ENCODE measurements at regions not wholly inside any gene's neighbourhood (a gene's known extent, or its start where the extent isn't known, plus 50 kb on each side); places are given as distances from the start of the nearest gene placed in this dataset.

DNA sequence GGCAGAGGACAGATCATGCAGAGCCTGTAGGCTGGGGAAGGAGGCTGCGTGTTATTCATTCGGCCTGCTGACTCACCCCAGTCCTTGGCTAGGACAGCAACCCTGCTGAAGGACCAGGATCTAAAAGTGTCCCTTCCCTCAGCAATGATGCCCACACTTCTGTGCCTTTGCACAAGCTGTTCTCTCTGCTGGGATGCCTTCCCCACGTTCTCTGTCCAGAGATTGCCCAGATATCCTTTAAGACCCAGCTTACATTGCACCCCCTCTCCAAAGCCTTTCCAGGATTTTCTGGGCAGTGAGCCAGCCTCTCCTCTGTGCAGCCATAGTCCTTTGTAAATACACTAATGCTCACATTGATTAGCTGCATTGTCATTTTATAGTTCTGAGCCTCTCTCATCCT is 99.3 kb upstream of the CHD6 start:
- no peak overlapping the region for H3K27ac ChIP-seq (ENCODE audit: low read depth)
- H2AFZ ChIP-seq: no peak overlapping the region
- H3K4me1 ChIP-seq (ENCODE audit: insufficient read depth): peaks cover 4% of the 10 kb centered on the region; the same call in 1 of the 2 replicates
- H3K9me2 ChIP-seq (ENCODE audit: insufficient read depth): peaks cover 5% of the 10 kb centered on the region; the same call in 1 of the 2 replicates
- Mint-ChIP-seq H3K27ac (no peak overlapping the region), H3K36me3 (ENCODE audit: low read depth) (peaks cover 12% of the 10 kb centered on the region), H3K4me3 (no peak overlapping the region), H3K4me1 (no peaks in the 10 kb centered on the region), H3K9me3 (peaks cover 83% of the 10 kb centered on the region), H3K27me3 (ENCODE audit: insufficient read depth, low read depth, poor library complexity) (no peaks in the 10 kb centered on the region)
- no peaks in the 10 kb centered on the region for H3K79me2 ChIP-seq (replicated peaks; ENCODE audit: insufficient read depth)
- H3K4me3 ChIP-seq: no peak overlapping the region
- TF ChIP-seq, protein P1, sequence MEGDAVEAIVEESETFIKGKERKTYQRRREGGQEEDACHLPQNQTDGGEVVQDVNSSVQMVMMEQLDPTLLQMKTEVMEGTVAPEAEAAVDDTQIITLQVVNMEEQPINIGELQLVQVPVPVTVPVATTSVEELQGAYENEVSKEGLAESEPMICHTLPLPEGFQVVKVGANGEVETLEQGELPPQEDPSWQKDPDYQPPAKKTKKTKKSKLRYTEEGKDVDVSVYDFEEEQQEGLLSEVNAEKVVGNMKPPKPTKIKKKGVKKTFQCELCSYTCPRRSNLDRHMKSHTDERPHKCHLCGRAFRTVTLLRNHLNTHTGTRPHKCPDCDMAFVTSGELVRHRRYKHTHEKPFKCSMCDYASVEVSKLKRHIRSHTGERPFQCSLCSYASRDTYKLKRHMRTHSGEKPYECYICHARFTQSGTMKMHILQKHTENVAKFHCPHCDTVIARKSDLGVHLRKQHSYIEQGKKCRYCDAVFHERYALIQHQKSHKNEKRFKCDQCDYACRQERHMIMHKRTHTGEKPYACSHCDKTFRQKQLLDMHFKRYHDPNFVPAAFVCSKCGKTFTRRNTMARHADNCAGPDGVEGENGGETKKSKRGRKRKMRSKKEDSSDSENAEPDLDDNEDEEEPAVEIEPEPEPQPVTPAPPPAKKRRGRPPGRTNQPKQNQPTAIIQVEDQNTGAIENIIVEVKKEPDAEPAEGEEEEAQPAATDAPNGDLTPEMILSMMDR (conservative IDR thresholded peaks at IDR 0.05; ENCODE audit: low read depth in 2 of 2): no peak
- TF ChIP-seq, protein P2, sequence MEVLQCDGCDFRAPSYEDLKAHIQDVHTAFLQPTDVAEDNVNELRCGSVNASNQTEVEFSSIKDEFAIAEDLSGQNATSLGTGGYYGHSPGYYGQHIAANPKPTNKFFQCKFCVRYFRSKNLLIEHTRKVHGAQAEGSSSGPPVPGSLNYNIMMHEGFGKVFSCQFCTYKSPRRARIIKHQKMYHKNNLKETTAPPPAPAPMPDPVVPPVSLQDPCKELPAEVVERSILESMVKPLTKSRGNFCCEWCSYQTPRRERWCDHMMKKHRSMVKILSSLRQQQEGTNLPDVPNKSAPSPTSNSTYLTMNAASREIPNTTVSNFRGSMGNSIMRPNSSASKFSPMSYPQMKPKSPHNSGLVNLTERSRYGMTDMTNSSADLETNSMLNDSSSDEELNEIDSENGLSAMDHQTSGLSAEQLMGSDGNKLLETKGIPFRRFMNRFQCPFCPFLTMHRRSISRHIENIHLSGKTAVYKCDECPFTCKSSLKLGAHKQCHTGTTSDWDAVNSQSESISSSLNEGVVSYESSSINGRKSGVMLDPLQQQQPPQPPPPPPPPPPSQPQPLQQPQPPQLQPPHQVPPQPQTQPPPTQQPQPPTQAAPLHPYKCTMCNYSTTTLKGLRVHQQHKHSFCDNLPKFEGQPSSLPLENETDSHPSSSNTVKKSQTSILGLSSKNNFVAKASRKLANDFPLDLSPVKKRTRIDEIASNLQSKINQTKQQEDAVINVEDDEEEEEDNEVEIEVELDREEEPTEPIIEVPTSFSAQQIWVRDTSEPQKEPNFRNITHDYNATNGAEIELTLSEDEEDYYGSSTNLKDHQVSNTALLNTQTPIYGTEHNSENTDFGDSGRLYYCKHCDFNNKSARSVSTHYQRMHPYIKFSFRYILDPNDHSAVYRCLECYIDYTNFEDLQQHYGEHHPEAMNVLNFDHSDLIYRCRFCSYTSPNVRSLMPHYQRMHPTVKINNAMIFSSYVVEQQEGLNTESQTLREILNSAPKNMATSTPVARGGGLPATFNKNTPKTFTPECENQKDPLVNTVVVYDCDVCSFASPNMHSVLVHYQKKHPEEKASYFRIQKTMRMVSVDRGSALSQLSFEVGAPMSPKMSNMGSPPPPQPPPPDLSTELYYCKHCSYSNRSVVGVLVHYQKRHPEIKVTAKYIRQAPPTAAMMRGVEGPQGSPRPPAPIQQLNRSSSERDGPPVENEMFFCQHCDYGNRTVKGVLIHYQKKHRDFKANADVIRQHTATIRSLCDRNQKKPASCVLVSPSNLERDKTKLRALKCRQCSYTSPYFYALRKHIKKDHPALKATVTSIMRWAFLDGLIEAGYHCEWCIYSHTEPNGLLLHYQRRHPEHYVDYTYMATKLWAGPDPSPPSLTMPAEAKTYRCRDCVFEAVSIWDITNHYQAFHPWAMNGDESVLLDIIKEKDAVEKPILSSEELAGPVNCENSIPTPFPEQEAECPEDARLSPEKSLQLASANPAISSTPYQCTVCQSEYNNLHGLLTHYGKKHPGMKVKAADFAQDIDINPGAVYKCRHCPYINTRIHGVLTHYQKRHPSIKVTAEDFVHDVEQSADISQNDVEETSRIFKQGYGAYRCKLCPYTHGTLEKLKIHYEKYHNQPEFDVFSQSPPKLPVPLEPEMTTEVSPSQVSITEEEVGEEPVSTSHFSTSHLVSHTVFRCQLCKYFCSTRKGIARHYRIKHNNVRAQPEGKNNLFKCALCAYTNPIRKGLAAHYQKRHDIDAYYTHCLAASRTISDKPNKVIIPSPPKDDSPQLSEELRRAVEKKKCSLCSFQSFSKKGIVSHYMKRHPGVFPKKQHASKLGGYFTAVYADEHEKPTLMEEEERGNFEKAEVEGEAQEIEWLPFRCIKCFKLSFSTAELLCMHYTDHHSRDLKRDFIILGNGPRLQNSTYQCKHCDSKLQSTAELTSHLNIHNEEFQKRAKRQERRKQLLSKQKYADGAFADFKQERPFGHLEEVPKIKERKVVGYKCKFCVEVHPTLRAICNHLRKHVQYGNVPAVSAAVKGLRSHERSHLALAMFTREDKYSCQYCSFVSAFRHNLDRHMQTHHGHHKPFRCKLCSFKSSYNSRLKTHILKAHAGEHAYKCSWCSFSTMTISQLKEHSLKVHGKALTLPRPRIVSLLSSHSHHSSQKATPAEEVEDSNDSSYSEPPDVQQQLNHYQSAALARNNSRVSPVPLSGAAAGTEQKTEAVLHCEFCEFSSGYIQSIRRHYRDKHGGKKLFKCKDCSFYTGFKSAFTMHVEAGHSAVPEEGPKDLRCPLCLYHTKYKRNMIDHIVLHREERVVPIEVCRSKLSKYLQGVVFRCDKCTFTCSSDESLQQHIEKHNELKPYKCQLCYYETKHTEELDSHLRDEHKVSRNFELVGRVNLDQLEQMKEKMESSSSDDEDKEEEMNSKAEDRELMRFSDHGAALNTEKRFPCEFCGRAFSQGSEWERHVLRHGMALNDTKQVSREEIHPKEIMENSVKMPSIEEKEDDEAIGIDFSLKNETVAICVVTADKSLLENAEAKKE (CRISPR knock-in tag; IDR thresholded peaks at IDR 0.05): no peak
- no peak for TF ChIP-seq CREB1 (CRISPR knock-in tag; IDR thresholded peaks at IDR 0.05; ENCODE audit: low read depth)
- TF ChIP-seq ZNF114 (CRISPR knock-in tag; IDR thresholded peaks at IDR 0.05): no peak
- TF ChIP-seq STAT1 (IDR thresholded peaks at IDR 0.05; ENCODE audit: unreplicated experiment): no peak
- no peak for TF ChIP-seq EZH2phosphoT487 (IDR thresholded peaks at IDR 0.05; ENCODE audit: unreplicated experiment)
- TF ChIP-seq ETS1 (IDR thresholded peaks at IDR 0.05): no peak
- TF ChIP-seq JUNB (IDR thresholded peaks at IDR 0.05; ENCODE audit: unreplicated experiment): no peak
- no peak for TF ChIP-seq ZNF331 (CRISPR knock-in tag; IDR thresholded peaks at IDR 0.05; ENCODE audit: low read depth)
- TF ChIP-seq, protein P3, sequence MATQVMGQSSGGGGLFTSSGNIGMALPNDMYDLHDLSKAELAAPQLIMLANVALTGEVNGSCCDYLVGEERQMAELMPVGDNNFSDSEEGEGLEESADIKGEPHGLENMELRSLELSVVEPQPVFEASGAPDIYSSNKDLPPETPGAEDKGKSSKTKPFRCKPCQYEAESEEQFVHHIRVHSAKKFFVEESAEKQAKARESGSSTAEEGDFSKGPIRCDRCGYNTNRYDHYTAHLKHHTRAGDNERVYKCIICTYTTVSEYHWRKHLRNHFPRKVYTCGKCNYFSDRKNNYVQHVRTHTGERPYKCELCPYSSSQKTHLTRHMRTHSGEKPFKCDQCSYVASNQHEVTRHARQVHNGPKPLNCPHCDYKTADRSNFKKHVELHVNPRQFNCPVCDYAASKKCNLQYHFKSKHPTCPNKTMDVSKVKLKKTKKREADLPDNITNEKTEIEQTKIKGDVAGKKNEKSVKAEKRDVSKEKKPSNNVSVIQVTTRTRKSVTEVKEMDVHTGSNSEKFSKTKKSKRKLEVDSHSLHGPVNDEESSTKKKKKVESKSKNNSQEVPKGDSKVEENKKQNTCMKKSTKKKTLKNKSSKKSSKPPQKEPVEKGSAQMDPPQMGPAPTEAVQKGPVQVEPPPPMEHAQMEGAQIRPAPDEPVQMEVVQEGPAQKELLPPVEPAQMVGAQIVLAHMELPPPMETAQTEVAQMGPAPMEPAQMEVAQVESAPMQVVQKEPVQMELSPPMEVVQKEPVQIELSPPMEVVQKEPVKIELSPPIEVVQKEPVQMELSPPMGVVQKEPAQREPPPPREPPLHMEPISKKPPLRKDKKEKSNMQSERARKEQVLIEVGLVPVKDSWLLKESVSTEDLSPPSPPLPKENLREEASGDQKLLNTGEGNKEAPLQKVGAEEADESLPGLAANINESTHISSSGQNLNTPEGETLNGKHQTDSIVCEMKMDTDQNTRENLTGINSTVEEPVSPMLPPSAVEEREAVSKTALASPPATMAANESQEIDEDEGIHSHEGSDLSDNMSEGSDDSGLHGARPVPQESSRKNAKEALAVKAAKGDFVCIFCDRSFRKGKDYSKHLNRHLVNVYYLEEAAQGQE (IDR thresholded peaks at IDR 0.05; ENCODE audit: unreplicated experiment): no peak
- TF ChIP-seq NANOG (IDR thresholded peaks at IDR 0.05; ENCODE audit: borderline replicate concordance): no peak
- no peak for TF ChIP-seq EZH2 (IDR thresholded peaks at IDR 0.05; ENCODE audit: low read depth, unreplicated experiment)
- no peaks in the 10 kb centered on the region for H3F3A ChIP-seq (replicated peaks; ENCODE audit: low read depth)
- no peaks in the 10 kb centered on the region for H3K36me3 ChIP-seq (ENCODE audit: insufficient read depth)
- H3K4me2 ChIP-seq: no peak overlapping the region
- no peaks in the 10 kb centered on the region for H3K27me3 ChIP-seq (ENCODE audit: insufficient read depth)
- no peak for DNase-seq (ENCODE audit: low spot score)
- ATAC-seq: no peak
- H4K20me1 ChIP-seq (replicated peaks; ENCODE audit: insufficient read depth): no peaks in the 10 kb centered on the region
